Transverse colon (tissue), 4 donors: ENCODE measurements at regions not wholly inside any gene's neighbourhood (a gene's known extent, or its start where the extent isn't known, plus 50 kb on each side); places are given as distances from the start of the nearest gene placed in this dataset.

Source experiments
- CTCF ChIP-seq, 5 experiments: fragments of 200-600 bp in 3 of 5; fragments of 450-650 bp in 2 of 5; sonication (generic) in 3 of 5; IDR thresholded peaks; 1 replicate in 2 of 5; 2 replicates in 3 of 5; pipeline ENCODE4 v1.5.1; 2016 to 2017; ENCODE audit warnings: antibody characterized with exemption in 5 of 5, inconsistent platforms in 3 of 5, mild to moderate bottlenecking in 2 of 5, moderate library complexity in 1 of 5
- POLR2A ChIP-seq: fragments of 450-650 bp; IDR thresholded peaks from one replicate; pipeline ENCODE4 v1.6.1; 2016; ENCODE audit warnings: antibody characterized with exemption, mild to moderate bottlenecking, moderate library complexity
- POLR2AphosphoS5 ChIP-seq, 3 donors: sonication (generic); formaldehyde crosslinking; IDR thresholded peaks; one replicate each; pipeline ENCODE4 v1.6.1; 2016; ENCODE audit warnings: antibody characterized with exemption in 3 of 3

- TF ChIP-seq POLR2A (no peak), CTCF (IDR thresholded peaks at IDR 0.05) (no peak), POLR2AphosphoS5 (IDR thresholded peaks at IDR 0.05) (no peak)
Measured at GRCh38 chrX:63525491-63525890, 174.4 kb upstream of the SPIN4 start.
